Stimulated activated CD8-positive, alpha-beta memory T cell treated with anti-CD3 and anti-CD28 coated beads, Interleukin-4, amount 100 ng/mL, for 1 hour (primary cell): ENCODE measurements at regions not wholly inside any gene's neighbourhood (a gene's known extent, or its start where the extent isn't known, plus 50 kb on each side); places are given as distances from the start of the nearest gene placed in this dataset.
"Not testable (repeated sequence)": the region's sequence is repeated elsewhere in the genome, so short reads cannot be mapped to it uniquely, and the experiment has no call there.

Experiments used
- DNase-seq, 2 donors: peaks; one replicate each; pipeline ENCODE4 v3.0.0-alpha.2; 2020; ENCODE audit warnings: low read depth in 2 of 2, low spot score in 1 of 2

DNA sequence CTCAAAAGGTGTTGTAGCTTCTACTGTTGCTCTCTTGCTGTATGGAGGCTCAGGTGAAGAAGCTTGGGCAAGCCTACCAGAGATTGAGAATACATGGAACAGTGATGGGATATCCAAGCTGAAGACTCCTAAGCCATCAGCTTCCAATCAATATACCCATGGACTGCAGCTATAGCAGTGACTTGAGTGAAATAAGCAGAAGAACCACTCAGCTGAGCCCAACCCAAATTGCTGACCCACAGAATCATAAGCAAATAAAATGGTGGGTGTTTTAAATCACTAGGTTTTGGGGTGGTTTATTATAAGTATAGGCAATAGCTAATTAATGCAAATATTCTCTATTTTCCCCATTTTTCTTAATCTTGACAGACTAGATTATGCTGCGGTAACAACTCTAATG is 147.7 kb upstream of the SALL1 start:
- no peak for DNase-seq

DNA sequence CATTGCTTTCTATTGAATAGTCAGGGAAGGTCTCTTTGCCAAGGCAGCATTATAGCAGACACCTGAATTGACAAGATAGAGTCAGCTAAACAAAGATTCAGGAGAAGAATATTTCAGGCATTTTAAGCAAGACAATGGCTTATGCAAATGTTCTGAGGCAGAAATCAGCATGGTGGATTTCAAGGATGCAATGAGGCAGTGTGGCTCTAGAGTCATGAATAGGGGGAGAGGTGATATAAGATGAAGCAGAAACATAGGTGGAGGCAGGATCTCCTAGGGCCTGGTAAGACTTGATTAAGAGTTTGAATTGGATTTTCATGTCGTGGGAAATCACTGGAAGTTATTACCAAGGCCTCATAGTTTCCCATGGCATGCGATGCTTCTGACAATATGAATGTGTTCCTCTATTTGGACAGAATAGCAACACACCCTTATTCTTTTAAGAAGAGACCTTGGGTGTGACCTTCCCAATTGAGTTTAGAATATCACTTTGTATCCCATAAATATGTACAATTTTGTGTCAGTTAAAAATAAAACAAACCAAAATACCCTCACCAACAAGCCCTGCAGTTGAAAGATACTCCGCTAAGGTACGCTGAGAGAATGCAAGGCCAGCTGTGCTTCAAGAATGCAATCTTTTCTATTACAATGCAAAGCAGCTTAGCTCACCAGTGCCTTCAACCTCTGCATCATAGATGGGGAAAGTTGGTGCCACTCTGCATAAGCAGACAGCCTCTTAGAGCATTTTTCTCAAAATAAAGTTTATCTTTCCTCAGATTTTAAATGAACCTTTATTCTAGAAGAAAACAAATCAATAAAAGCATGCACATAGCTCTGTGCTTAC is 139.6 kb upstream of the SALL1 start:
- DNase-seq = no peak

- DNase-seq = no peak
Measured at GRCh38 chr16:51289336-51289735, 138.3 kb upstream of the SALL1 start.

GRCh38 chr16:51287121-51287755 is 136.2 kb upstream of the SALL1 start:
- DNase-seq = no peak

- DNase-seq = no peak
Measured at GRCh38 chr16:51286272-51286671, 135.2 kb upstream of the SALL1 start.

GRCh38 chr16:51276336-51276735 is 125.3 kb upstream of the SALL1 start:
- no peak for DNase-seq

DNA sequence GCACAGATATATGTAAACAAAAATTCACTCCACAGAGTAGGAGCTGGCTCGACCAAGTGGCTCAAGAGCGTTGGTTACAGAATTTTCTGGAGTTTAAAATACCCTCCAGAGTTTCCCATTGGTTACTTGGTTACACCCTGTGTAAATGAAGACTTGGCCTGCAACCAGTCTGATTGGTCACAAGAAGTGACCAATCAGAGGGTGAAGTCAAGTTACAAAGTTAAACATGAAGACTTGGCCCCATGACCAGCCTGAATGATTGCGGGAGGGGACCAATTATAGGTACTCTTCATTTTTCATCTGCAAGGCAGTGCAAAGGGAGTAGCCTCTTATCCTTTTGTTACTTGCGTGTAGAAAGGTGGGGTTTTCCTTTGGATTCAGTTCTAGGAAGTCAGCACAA is 121.3 kb upstream of the SALL1 start:
- DNase-seq = no peak

- no peak for DNase-seq
Measured at GRCh38 chr16:51271156-51271701, 120.2 kb upstream of the SALL1 start.

DNA sequence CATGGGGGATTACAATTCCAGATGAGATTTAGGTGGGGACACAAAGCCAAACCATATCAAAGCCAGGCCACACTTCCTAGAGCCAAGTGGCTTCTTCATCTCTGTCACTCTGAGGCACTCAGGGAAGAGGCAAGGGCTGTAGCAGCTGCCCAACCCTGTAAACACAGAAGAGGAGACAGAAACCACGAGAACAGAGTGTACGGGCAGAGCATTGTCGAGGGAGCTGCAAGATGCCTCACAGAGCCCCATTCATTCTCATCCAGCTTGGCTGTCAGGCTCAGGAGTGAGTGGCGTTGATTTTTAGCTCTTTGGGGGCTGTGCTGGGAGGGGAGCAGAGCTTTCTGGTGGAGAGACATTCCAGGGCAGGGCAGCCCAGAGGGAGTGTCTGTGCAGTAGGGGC is 117.2 kb upstream of the SALL1 start:
- DNase-seq = no peak

DNA sequence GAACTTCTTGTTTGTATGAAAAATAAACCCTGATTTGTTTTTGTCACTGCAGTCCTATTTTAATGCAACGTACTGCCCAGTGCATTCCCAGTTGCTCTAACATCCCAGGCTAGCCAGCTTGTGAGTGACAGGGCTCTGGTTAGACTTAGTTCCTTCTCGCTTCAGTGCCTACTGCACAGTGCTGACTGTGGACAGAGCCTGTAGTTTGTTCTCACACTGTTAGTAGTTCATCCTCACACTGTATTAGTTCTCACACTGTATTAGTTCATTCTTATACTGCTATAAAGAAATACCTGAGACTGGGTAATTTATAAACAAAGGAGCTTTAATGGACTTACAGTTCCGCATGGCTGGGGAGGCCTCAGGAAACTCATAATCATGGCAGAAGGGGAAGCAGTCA is 116.6 kb upstream of the SALL1 start:
- no peak for DNase-seq

GRCh38 chr16:51262428-51262827 is 111.4 kb upstream of the SALL1 start:
- DNase-seq = no peak

- DNase-seq = no peak
Measured at GRCh38 chr16:51261919-51262318, 110.8 kb upstream of the SALL1 start.

- DNase-seq = no peak
Measured at GRCh38 chr16:51255349-51255972, 104.4 kb upstream of the SALL1 start.

GRCh38 chr16:51254390-51254789 is 103.3 kb upstream of the SALL1 start:
- DNase-seq = not testable (repeated sequence)

GRCh38 chr16:51248217-51248616 is 97.1 kb upstream of the SALL1 start:
- DNase-seq = no peak

DNA sequence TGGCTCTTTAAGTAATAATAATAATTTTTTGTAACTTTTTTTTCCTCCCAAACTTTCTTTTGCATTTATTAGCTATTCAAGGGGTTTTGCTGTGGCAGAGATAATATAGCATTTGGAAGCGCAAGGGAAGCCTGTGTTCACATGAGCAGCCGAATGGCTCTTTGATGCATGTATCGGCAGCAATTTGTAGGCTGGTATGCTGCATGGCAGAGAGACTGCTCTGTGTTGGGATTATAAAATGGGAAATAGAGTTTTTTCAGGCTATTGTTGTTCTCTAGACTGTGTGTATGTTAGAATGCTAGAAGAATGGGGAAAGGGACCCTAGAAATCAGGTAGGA is 94.6 kb upstream of the SALL1 start:
- DNase-seq = no peak

GRCh38 chr16:51244887-51245657 is 94.0 kb upstream of the SALL1 start:
- DNase-seq = no peak

- no peak for DNase-seq
Measured at GRCh38 chr16:51243936-51244436, 92.9 kb upstream of the SALL1 start.

- DNase-seq = no peak
Measured at GRCh38 chr16:51242296-51242994, 91.4 kb upstream of the SALL1 start.

DNA sequence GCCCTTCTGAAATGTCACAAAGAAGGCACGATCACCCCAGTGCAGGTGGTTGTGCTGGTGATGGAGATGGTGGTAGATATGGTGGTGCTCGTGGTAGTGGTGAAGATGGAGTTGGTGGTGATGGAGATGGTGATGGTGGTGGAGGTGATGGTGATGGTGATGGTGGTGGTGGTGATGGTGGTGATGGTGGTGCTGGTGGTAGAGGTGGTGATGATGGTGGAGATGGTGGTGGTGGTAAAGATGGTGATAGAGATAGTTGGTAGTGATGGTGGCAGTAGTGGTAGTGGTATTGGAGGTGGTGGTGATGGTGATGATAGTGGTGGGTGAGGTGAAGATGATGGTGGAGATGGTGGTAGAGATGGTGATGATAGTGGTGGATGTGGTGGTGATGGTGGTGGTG is 88.1 kb upstream of the SALL1 start:
- no peak for DNase-seq
